ENCODE measurements at regions not wholly inside any gene's neighbourhood (a gene's known extent, or its start where the extent isn't known, plus 50 kb on each side); places are given as distances from the start of the nearest gene placed in this dataset.

DNA sequence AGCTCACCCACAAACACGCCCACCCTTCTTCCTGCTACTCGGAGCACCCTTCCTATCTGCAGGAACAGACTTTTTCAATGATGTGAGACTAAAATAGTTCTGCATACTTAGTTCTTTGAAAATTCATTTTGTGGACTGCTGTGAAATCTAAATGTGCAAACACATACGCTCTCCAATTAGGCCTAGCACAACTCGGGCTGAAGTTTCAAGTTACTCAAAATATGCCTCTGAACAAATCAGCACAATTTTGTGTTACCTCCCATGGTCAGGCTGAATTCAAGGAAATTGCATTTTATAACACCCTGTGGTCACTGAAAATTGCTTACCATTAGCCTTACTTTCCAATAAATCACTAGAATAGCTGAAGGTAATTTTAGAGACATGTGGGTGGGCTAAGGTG, 323.8 kb upstream of the ADCY2 start:
- no peak for TF ChIP-seq POLR2A (IDR thresholded peaks at IDR 0.05; ENCODE audit: low read depth, low read length)
- TF ChIP-seq POLR2AphosphoS5 (IDR thresholded peaks at IDR 0.05; ENCODE audit: low read depth, low read length), result no peak
- no peak for TF ChIP-seq TAF1 (IDR thresholded peaks at IDR 0.05; ENCODE audit: borderline replicate concordance, low read depth, low read length)

All from GM12892 (cell line).